Liver (tissue), 8 donors: ENCODE measurements at regions not wholly inside any gene's neighbourhood (a gene's known extent, or its start where the extent isn't known, plus 50 kb on each side); places are given as distances from the start of the nearest gene placed in this dataset.

Experiments used
- DNase-seq: peaks from one replicate; pipeline ENCODE4 v3.0.0-alpha.2; 2017; ENCODE audit warnings: low spot score
- H3K27ac ChIP-seq, 2 donors: one replicate each; pipeline ENCODE4 v1.7.0; 2013; ENCODE audit warnings: inconsistent platforms in 2 of 2, low read length in 2 of 2, control low read depth in 1 of 2, low read depth in 1 of 2, mild to moderate bottlenecking in 1 of 2
- H3K27me3 ChIP-seq, 4 donors: one replicate each; pipeline versions ENCODE4 v1.6.1 to v1.7.0; 2013; ENCODE audit warnings: low read length in 3 of 4, inconsistent platforms in 1 of 4, mild to moderate bottlenecking in 1 of 4, moderate library complexity in 1 of 4; ENCODE audit not compliant: control insufficient read depth in 4 of 4, insufficient read depth in 4 of 4
- H3K36me3 ChIP-seq, 4 donors: one replicate each; pipeline versions ENCODE4 v1.6.1 to v1.7.0; 2013; ENCODE audit warnings: low read length in 3 of 4, mild to moderate bottlenecking in 3 of 4, low read depth in 1 of 4, moderate library complexity in 1 of 4; ENCODE audit not compliant: control insufficient read depth in 4 of 4, insufficient read depth in 3 of 4
- H3K4me1 ChIP-seq, 4 donors: one replicate each; pipeline versions ENCODE4 v1.6.1 to v1.7.0; 2013; ENCODE audit warnings: low read length in 3 of 4, mild to moderate bottlenecking in 3 of 4, moderate library complexity in 1 of 4; ENCODE audit not compliant: control insufficient read depth in 4 of 4, insufficient read depth in 4 of 4
- H3K4me3 ChIP-seq, 3 donors: one replicate each; pipeline versions ENCODE4 v1.6.1 to v1.7.0; 2013; ENCODE audit warnings: low read length in 3 of 3, control low read depth in 1 of 3, low read depth in 1 of 3, mild to moderate bottlenecking in 1 of 3
- H3K9ac ChIP-seq, 2 donors: one replicate each; pipeline ENCODE4 v1.7.0; 2013; ENCODE audit warnings: low read length in 2 of 2, mild to moderate bottlenecking in 2 of 2, moderate library complexity in 2 of 2, control low read depth in 1 of 2, low read depth in 1 of 2
- H3K9me3 ChIP-seq, 4 donors: one replicate each; pipeline versions ENCODE4 v1.6.1 to v1.7.0; 2013; ENCODE audit warnings: low read length in 3 of 4; ENCODE audit not compliant: control insufficient read depth in 4 of 4
- ATF3 ChIP-seq: IDR thresholded peaks from 2 replicates; pipeline ENCODE4 v1.6.1; 2016; ENCODE audit warnings: antibody characterized with exemption
- CTCF ChIP-seq: fragments of 150-350 bp; IDR thresholded peaks from 2 replicates; pipeline ENCODE4 v1.5.1; 2017; ENCODE audit warnings: improper control_type of control experiment, low read depth, low read length; ENCODE audit not compliant: missing input control
- FOXA2 ChIP-seq: IDR thresholded peaks from 2 replicates; pipeline ENCODE4 v1.6.1; 2016; ENCODE audit warnings: antibody characterized with exemption
- GABPA ChIP-seq, 2 donors: IDR thresholded peaks in 1 of 2; conservative IDR thresholded peaks in 1 of 2; 2 replicates each; pipeline ENCODE4 v1.6.1; 2016; ENCODE audit warnings: antibody characterized with exemption in 2 of 2, mild to moderate bottlenecking in 1 of 2, moderate library complexity in 1 of 2
- HNF4A ChIP-seq, 2 donors: conservative IDR thresholded peaks; 2 replicates each; pipeline ENCODE4 v1.6.1; 2016; ENCODE audit warnings: antibody characterized with exemption in 2 of 2, mild to moderate bottlenecking in 2 of 2
- HNF4G ChIP-seq: IDR thresholded peaks from 2 replicates; pipeline ENCODE4 v1.6.1; 2016; ENCODE audit warnings: antibody characterized with exemption
- MAX ChIP-seq: IDR thresholded peaks from 2 replicates; pipeline ENCODE4 v1.6.1; 2016; ENCODE audit warnings: antibody characterized with exemption
- NR2F2 ChIP-seq: IDR thresholded peaks from 2 replicates; pipeline ENCODE4 v1.6.1; 2016; ENCODE audit warnings: antibody characterized with exemption
- RAD21 ChIP-seq, 2 donors: IDR thresholded peaks; 2 replicates each; pipeline ENCODE4 v1.6.1; 2016; ENCODE audit warnings: antibody characterized with exemption in 2 of 2, mild to moderate bottlenecking in 2 of 2
- REST ChIP-seq: IDR thresholded peaks from 2 replicates; pipeline ENCODE4 v1.6.1; 2016; ENCODE audit warnings: antibody characterized with exemption, mild to moderate bottlenecking
- RXRA ChIP-seq, 2 donors: IDR thresholded peaks; 2 replicates each; pipeline ENCODE4 v1.6.1; 2017 to 2018; ENCODE audit warnings: antibody characterized with exemption in 2 of 2, mild to moderate bottlenecking in 1 of 2
- SP1 ChIP-seq: IDR thresholded peaks from 2 replicates; pipeline ENCODE4 v1.6.1; 2018; ENCODE audit warnings: antibody characterized with exemption, mild to moderate bottlenecking
- TAF1 ChIP-seq: conservative IDR thresholded peaks from 2 replicates; pipeline ENCODE4 v1.6.1; 2016; ENCODE audit warnings: antibody characterized with exemption, mild to moderate bottlenecking
- YY1 ChIP-seq: IDR thresholded peaks from 2 replicates; pipeline ENCODE4 v1.6.1; 2016; ENCODE audit warnings: antibody characterized with exemption, mild to moderate bottlenecking
- ZBTB33 ChIP-seq: IDR thresholded peaks from 2 replicates; pipeline ENCODE4 v1.6.1; 2016; ENCODE audit warnings: antibody characterized with exemption
- WGBS: extraction: QIAGEN DNeasy Blood & Tissue Kit; methylation state at CpG from one replicate; pipeline ENCODE4 v1.1.7; 2013; 5-methylcytosine and 5-hydroxymethylcytosine counted together
- donor health status: healthy.
- donor health status: healthy.
- donor health status: healthy.
- donor health status: healthy.
- donor health status: healthy.

- H3K27me3 ChIP-seq, result no peaks in the 10 kb centered on the region
- no peak for DNase-seq
- TF ChIP-seq REST, result no peak
- no peak for TF ChIP-seq CTCF
- TF ChIP-seq HNF4A (conservative IDR thresholded peaks at IDR 0.05), result no peak
- TF ChIP-seq RAD21 (IDR thresholded peaks at IDR 0.05), result no peak
- TF ChIP-seq RXRA (IDR thresholded peaks at IDR 0.05), result no peak
- TF ChIP-seq NR2F2, result no peak
- no peak for TF ChIP-seq GABPA (IDR thresholded peaks at IDR 0.05 in 1 of 2, conservative IDR thresholded peaks at IDR 0.05 in 1 of 2)
- TF ChIP-seq HNF4G, result no peak
- no peak for TF ChIP-seq TAF1
- no peak for TF ChIP-seq ATF3
- TF ChIP-seq ZBTB33, result no peak
- no peak for TF ChIP-seq YY1
- no peak for TF ChIP-seq SP1
- TF ChIP-seq FOXA2, result no peak
Observed at GRCh38 chr17:36863131-36863530, 74.1 kb upstream of the LHX1 start.

GRCh38 chr17:36863676-36864612, 73.3 kb upstream of the LHX1 start:
- Histone ChIP-seq H3K9me3 (no peaks in the 10 kb centered on the region), H3K4me1 (no peaks in the 10 kb centered on the region), H3K27ac (no peak overlapping the region), H3K27me3 (no peaks in the 10 kb centered on the region), H3K36me3 (no peaks in the 10 kb centered on the region), H3K9ac (no peak overlapping the region), H3K4me3 (no peak overlapping the region)
- 76% methylated on average over 21 of the region's 21 CpGs for WGBS
- no peak for TF ChIP-seq TAF1
- no peak for TF ChIP-seq GABPA (IDR thresholded peaks at IDR 0.05 in 1 of 2, conservative IDR thresholded peaks at IDR 0.05 in 1 of 2)
- TF ChIP-seq HNF4A (conservative IDR thresholded peaks at IDR 0.05), result no peak
- no peak for TF ChIP-seq YY1
- TF ChIP-seq MAX, result no peak
- no peak for TF ChIP-seq CTCF
- no peak for TF ChIP-seq HNF4G
- no peak for DNase-seq

More at GRCh38 chr17:36863131-36863530, 74.1 kb upstream of the LHX1 start:
- Histone ChIP-seq H3K9ac (no peak overlapping the region), H3K9me3 (no peaks in the 10 kb centered on the region), H3K27ac (no peak overlapping the region), H3K36me3 (no peaks in the 10 kb centered on the region), H3K4me3 (no peak overlapping the region), H3K4me1 (no peaks in the 10 kb centered on the region)
- WGBS, result 69% methylated on average over 6 of the region's 6 CpGs
